Activated CD8-positive, alpha-beta memory T cell treated with anti-CD3 and anti-CD28 coated beads, Interleukin-2, amount 50 U/mL, for 1 hour (primary cell): ENCODE measurements at regions not wholly inside any gene's neighbourhood (a gene's known extent, or its start where the extent isn't known, plus 50 kb on each side); places are given as distances from the start of the nearest gene placed in this dataset.

Experiments used
- DNase-seq: peaks from one replicate; pipeline ENCODE4 v3.0.0-alpha.2; 2020; ENCODE audit errors: extremely low read depth

DNA sequence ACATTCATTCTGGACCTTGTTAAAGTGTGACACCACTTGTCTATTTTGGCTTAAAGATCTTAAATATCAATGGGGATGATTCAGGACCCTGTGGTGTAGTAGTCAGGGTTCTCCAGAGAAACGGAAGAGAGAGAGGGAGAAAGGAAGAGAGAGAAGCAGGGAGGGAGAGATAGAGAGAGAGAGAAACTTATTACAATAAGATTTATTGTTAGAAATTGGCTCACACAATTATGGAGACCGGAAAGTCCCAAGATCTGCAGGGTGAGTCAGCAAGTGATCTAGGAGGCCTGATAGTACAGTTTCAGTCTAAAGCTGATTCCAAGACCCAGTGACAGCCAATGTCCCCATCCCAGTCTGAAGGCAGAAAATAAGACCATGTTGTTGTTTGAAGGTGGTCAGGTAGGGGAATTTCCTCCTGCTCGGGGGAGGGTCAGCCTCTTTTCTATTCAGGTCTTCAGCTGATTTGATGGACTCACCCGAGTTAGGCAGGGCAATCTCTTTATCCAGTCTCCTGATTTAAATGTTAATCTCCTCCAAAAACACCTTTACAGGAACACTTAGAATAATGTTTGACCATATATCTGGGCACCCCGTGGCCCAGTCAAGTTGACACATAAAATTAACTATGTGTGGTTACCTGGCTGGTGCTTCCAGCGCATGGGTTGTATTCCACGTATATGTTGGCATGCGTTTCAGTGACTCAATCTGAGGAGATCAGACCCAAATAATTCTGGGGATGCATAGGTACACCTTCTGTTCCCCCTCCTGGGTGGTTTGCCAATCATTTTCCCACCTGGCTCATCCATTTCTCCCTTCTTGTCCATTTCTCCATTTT lies 1350.5 kb downstream of the TBC1D22A start:
- no peak for DNase-seq

DNA sequence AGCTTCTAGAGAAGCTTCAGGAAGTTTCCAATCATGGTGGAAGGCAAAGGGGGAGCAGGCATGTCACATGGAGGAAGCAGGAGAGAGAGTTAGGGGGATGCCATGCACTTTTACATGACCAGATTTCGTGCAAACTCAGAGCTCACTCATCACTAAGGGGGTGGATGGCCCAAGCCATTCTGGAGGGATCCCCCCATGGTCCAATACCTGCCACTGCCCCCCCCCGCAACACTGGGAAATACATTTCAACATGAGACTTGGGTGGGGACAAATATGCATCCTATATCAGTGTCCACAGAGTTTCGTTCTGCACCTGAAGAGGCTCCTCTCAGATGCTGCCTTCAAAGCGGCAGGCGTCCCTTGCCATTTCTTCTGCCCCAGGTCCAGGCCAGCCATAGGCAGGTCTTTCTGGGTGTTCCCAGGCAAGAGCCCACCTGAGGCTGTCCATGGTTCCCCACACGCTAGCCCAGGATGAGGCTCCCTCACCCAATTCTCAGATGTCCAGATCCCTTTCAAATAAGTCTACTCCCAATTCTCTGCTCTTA lies 1344.3 kb downstream of the TBC1D22A start:
- DNase-seq, result no peak

DNA sequence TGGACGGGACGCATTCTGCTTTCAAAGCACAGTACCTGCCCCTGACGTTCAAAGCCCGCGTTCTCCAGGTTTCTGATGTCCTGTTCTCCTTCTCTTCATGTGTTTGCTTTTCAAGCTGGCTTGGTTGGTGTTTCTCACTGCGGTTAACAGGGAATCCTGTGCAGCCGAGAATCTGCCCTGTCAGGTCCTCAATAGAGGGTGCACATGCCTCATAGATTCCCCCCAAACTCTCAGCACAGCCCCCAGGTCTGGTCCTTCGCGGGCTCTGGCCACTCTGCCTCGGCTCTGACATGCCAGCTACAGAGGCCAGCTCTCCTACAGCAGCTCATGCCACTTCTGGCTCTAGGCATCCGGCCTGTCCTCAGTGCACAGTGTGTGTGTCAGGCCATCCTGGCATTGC lies 1343.8 kb downstream of the TBC1D22A start:
- DNase-seq, result no peak

DNA sequence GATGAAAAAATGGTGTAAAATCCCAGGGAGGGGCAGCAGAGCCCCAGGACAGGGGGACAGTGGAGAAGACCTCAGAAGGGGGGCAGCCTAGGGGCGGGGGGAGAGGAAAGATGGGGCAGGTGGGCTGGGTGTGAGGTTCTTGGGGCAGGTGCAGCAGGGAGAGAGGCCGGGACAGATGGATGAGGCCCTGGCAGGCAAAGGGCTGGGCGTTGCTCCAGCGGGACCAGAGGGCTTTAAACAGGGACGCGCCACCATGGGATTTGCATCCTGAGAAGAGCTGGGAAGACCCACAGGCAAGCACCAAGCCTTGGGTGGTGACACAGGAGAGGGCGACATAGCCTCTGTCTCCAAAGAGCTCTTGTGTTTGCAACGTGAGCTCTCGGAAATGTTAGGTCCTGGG lies 1342.8 kb downstream of the TBC1D22A start:
- no peak for DNase-seq

DNA sequence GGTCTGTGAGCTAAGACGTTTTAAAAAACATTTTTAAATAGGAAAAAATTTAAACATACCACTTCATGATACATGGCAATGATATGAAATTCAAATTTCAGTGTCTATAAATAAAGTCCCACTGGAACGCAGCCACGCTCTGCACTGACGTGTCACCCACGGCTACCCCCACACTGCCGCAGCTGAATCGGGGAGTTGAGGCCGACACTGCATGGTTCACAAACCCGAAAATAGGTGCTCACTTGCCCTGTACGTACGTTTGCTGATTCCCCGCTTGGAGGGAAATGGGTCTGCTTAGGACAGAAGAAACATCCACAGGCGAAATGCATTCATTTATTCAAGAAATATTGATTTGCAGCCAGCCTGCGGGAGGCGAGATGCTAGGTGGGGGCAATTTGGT lies 1342.3 kb downstream of the TBC1D22A start:
- DNase-seq, result no peak

DNA sequence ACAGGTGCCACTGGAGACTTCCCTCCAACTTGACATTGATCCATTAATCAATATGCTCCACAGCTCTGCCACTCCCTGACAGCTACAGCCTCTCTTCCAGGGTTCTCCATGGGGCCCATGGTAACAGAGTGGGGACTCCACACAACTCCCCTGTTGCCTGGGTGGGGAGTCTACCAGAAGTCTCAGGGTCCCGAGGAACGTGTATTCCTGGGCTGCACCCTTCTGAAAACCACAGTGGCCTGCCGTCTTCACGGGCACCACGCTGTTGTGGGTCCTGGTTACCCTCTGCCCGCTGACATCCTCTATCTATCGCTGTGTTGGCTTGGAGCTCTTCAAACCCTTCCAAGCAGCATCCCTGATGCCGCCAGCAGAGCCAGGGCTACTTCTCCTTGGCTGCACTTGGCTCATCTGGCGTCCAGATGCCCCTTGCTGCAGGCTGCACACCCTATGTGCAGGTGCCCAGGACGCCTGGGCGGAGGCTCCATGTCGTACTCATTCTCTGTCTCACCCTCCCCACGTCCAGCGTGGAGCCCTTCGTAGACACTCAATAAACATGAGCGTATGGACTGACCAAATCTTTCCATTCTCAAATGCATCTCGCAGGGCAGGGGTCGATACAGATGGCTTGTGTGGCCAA lies 1341.8 kb downstream of the TBC1D22A start:
- no peak for DNase-seq

DNA sequence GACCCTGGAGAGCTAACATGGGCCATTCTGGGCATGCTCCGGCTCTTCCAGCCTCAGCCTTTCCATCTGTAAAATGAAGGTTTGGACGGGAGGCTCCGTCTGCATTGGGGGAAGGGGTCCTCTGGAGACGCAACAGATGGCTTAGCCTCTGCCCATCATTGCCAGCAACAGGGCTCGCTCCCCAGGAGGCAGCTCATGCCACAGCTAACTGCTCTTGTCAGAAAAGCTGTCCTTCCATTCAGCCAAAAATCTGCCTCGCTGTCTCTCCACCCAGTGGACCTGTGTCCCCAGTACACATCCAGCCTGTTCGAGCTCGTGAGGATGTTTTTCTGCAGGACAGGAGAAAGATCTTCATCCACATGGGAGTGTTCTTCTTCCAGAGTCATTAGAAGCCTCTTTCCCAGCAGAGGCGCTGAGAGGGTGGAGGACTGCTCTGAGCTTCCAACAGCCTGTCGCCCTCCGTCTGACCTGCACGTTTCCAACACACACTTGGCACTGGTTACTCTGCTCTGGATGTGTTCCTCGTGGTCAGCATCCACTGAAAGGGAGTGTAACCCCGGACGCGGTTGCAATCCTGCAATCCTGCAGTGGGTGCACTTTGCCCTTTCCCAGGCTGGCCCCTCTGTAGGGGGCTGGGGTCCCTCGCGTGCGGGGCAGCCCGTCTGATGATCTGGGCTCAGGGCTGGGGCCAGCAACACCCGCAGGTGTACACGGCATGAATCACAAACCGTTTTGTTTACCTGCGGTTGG lies 1340.9 kb downstream of the TBC1D22A start:
- DNase-seq, result no peak

DNA sequence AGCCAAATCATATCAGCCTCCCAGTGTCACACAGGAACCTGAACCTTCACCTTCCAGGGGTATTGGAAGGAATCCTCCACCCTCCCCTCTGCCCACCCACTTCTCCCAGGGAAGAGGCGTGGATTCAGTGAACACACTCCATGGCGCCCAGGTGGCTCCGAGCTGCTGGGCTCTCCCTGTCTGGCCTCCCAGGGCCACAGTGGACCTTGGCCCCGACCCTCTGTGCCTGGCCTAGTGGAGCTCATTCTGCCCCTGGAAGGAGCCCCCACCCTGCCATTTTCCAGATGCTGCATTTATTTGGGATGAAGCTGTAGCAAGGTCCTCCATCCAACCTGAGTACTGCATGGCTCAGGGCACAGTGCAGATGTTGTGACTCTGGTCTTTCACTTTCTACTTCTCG lies 1340.1 kb downstream of the TBC1D22A start:
- no peak for DNase-seq

DNA sequence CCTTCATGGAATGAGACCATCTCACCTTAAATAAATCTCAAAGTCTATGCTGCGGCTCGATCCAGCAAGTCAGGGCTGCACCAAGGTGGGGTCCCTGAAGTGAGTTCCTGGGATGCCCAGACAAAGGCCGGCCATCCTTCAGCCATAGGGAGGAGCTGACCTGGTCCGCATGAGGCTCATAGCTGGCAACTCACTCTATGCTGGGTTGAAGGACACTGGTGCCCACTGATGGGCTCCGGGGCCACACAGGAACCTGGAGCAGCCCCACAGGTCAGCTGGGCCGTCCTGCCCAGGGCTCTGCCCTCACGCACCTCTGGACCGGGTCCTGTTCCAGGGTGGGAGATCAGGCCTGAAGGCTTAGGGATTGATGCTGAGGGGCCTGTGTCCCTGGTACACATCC lies 1339.3 kb downstream of the TBC1D22A start:
- DNase-seq, result no peak

DNA sequence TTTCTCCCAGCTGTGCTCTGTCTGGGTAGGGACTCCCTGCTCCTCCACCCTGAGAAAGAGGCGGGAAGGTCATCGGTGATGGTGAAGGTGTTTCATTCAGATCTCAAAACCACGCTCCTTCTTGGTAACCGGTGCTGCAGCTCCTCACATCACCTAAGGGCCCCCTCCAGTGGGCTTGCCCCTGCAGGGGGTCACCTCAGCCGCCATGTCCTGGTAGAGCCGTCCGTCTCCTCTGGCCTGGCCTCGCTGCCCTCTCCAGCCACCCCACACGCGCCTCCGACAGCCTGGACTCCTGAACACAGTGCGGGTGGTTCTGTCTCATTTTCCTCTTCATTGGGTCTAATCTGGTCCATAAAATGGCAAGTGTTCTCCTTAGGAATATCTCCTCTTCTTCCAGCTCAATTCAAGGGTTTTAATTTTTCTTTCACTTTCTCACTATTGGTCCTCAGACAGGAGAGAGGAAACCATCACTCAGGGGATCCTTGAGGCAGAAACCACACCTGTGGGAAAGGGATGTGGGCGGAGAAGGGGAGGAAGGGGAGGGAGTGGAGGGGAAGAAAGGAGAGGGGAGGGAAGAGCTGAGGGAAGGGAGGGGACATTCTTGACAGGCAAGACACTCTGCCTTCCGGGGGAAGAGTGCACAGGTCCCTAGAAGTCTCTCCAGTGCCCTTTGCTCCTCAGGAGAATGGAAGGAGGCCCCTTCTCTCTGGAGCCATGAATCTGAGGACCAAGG lies 1338.4 kb downstream of the TBC1D22A start:
- DNase-seq, result no peak

DNA sequence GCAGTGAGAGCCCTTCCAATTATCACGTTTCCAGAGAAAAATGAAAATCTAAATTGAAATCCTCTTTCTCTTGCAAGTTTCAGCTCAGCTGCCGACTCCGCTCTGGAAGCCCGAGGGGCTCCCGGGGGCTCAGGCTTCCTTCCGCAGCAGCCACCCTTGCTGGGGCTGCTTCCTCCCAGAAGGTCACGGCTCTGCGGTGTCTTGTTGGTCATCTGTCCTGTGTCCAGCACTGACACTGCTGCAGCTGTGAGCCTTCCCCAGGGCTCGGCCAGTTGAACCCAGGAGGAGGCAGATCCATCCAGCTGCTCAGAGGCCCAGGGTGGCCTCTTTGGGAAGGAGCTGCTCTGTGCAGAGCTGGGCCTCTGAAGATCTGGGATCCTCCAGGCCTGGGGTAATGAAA lies 1337.2 kb downstream of the TBC1D22A start:
- DNase-seq, result no peak

DNA sequence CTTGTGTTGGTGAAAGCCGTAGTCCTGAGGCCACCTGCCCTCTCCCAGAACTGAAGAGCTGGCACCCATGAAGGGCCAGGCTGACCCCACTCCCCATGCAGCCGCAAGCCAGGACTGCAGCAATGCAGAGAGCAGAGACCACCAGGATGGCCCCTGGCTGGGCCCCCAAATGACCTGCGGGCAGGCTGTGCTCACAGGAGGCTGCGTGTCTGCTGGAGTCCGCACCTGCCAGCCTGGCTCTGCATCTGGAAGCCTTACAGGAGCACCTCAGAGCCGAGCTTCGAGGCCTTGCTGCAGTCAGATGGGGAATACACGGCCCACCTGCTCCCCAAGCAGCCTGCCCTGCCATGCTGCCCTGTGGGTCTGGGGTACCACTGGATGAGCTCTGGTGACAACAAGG lies 1336.8 kb downstream of the TBC1D22A start:
- no peak for DNase-seq

DNA sequence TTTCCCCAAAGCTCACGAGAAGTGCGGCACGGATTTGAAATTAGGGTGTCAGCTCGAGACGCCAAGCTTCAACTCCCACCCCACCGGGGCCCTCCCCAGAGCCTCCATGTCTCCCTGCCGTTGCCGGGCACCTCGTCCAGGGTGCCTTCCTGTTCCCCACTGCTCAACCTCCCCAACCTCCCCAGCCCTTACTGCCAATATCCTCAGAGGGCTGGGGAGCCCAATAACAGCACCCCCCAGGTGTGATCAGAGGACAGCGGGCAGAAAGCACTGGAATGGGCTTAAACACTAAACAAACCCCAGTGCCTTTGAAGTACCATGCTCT lies 1336.4 kb downstream of the TBC1D22A start:
- DNase-seq, result no peak

DNA sequence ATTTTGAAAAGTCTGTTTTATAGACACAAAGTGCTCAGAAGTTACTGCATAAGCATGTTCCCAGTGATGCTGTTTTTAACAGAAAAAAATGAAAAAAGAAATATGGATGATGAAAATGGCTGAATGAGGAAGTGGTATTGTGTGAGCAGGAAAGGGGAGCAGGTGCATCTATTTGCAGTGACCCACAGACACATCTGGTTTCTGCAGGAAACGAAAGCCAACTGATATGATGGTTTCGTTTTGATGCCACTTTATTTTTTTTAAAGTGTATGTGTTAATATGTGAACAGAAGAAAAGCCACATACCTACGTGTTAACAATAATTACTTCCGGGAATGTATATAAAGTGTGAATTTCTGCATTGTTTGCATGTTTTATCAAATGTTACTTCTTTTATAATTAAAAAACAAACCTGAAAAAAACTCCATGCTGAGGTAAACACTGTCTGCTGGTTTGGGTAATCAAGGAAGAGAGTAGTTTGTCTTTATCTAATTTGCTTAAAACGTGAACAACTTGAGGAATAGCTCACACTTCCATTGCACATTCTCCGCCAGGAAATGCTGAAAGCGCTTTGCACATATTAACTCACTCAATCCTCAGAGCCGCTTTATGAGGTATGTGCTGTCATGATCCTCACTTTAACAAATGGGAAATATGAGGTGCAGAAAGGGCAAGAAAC lies 1335.9 kb downstream of the TBC1D22A start:
- DNase-seq, result no peak

DNA sequence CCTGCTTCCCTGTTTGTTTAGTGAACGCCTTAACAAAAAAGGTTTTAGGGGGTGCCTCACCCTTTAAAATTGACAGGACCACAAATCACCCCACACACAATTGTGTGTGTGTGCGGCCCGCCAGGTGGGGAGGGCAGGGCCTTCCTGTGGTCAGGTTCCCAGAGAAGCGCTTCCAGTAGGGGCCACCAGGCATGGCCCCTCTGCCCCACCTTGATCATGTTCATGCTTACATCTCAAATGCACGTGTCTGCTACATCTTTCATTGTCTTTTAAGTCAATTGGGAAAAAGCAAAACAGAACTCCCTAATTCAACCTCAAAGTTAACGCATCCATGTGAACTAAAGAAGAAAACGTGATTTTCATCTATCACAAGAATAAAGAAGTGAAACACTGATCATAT lies 1335.3 kb downstream of the TBC1D22A start:
- no peak for DNase-seq

DNA sequence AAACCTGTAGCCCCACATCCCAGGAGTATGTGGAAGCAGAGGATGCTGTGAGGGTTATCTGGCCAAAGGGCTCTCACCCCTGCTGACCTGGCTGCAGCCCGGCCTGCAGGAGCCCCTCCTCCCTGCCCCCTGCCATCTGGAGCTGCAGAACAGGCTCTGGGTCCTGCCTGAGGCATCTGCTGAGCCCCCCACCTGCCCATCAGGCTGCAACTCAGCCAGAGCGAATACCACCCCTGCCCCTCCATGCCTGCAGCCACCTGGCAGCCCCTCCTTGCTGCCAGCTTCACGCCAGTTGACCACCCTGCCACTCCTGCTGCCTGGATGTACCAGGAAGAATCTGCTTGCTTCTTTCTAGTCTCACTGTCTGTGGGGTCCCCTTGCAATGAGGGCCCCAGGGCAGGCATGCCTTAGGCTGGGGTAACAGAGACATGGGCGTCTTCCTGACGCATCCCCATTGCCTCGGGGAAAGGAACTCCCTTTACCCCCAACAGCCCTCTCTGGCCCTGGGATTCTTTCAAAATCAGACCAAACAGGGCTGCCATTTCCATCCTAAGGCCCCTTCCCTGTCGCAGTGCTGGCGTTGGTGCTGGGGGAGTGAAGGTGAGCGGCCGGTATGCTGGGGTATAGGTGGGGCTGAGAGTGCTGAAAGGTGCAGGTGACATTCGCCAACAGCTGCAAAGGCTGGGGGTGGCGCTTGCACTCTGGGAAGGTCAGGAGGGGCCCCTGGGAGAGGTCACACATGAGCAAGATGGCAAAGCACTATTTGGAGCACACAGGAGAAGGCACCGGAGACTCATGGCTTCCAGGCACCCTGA lies 1334.6 kb downstream of the TBC1D22A start:
- DNase-seq, result no peak

DNA sequence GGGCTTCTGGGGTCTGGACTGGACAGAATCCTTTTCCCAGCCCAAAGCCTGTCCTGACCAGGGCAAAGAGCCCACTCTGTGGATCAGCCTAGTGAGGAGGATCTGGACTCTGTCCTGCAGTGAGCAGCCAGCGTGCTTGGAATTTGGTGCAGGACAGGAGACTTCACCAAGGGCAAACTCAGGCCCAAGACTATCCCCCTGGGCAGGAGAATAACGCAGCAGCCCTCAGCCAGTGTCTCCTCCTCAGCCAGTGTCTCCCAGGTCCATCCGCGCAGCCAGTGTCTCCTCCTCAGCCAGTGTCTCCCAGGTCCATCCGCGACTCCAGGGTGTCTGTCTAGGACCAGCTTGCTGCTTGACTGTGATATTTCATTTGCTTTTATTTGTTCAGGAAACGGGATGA lies 1334.0 kb downstream of the TBC1D22A start:
- DNase-seq, result no peak

DNA sequence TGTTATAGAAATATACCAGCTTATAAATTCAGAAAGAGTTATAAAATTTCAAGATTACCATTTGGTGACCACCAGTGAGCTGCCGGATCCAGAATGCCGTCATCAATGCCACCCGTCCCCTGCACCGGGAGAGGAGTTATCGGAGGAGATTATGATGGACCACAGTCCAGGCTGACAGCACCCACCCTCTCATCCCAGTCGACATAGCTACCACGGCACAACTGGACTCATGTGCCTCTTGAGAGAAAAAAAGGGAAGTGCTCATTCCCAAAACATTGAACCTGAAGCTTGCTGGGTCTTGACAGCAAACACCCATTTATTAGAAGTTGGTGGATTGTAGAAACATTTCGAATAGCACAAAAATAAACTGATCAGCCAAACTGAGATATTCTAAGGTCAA lies 1331.5 kb downstream of the TBC1D22A start:
- DNase-seq, result no peak

DNA sequence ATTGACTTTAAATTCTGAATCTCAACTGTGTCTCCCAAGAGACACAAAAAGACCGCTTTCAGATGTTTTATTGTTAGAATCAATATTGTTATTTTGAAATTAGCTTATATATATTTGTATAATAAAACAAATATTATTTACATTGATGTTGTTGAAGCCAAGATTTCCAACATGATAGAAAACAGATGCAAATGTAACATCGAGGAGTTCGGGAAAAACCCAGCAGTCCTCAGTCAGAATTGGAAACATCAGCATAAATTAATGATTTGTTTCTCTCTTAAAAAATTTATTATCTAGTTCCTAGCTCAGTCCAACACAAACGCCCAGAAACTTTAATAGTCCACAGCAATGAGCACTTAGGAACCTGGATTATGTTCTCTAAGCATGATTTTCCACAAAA lies 1330.4 kb downstream of the TBC1D22A start:
- no peak for DNase-seq

DNA sequence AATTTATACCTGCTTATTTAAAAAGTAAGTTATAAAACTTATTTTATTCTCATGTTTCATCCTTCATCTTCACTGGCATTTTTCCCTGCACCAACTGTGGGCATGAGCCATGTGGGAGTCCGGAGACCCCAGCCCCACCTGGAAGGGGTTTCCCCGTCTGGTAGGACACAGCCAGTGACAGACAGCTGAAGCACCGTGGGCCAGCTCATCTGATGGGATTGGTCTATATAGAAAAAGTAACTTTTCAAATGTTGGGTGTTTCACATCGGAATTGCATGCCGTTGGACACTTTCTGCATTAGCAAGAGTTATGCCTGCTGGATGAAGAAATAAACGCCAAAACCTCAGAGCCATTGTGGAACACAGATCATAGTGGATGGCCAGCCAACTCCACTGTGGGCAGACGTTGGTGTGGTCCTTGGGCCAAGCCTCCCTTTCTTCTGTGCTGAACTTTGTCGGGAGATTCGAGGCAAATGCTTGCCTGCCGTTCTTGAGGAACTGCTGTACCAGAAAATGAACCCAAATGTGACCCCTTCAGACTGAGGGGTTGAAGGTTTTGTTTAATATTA lies 1329.3 kb downstream of the TBC1D22A start:
- no peak for DNase-seq
